ENCODE measurements at regions not wholly inside any gene's neighbourhood (a gene's known extent, or its start where the extent isn't known, plus 50 kb on each side); places are given as distances from the start of the nearest gene placed in this dataset.

DNA sequence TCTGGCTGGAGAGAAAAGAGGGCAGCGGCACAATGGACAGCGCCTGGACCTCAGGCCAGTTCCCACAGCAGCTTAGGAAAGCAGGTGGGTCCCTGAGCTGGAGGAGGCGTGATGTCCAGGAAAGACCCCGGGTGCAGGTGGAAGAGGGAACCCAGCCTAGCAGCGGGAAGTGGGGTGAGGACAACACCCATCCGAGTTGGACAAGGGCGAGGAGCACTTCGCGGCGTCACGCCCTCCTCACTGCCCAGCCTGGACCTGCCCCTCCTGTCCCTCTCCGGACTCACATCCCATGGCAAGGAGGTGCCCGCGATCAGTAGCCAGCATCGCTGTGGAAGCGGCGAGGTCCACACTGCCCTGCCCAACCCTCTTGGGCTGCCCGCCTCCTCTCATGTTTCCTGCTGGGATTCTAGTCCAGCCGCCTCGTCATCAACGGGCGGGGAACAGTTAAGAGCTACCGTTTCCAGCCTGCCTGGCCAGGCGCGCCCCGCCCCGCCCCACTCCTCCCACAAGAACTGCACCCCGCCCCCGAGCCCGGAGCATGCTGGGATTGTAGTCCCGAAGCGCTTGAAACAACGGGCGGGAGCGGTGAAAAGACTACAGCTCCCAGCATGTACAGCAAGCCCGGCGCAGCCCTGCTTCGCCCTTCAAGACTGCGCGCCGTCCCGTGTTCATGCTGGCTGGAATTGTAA is 930.6 kb upstream of the ZNF722 start (continued):
- TF ChIP-seq AFF1 (IDR thresholded peaks at IDR 0.05; ENCODE audit: low read depth in 1 of 2, partially characterized antibody in 2 of 2) (peak in 1 of 2 experiments; percentile 92), HNRNPK (IDR thresholded peaks at IDR 0.05; ENCODE audit: low read depth, low read length, poor library complexity, severe bottlenecking) (no peak), PHB (CRISPR knock-in tag; IDR thresholded peaks at IDR 0.05) (no peak), GABPA (tag; conservative IDR thresholded peaks at IDR 0.05; ENCODE audit: low read depth) (no peak), ZSCAN29 (IDR thresholded peaks at IDR 0.05) (no peak), ZNF277 (CRISPR knock-in tag; IDR thresholded peaks at IDR 0.05; ENCODE audit: borderline replicate concordance) (no peak), ZNF224 (CRISPR knock-in tag; IDR thresholded peaks at IDR 0.05) (no peak), GATAD2A (IDR thresholded peaks at IDR 0.05) (no peak), EZH2 (IDR thresholded peaks at IDR 0.05; ENCODE audit: borderline replicate concordance, low read depth, low read length) (no peak), ZSCAN32 (CRISPR knock-in tag; IDR thresholded peaks at IDR 0.05) (no peak), CCNT2 (IDR thresholded peaks at IDR 0.05; ENCODE audit: borderline replicate concordance, extremely low read depth, insufficient read length, low read depth, low read length) (no peak), ZNF143 (CRISPR knock-in tag; IDR thresholded peaks at IDR 0.05) (peak; percentile 68), RFX1 (IDR thresholded peaks at IDR 0.05) (no peak), HNRNPLL (IDR thresholded peaks at IDR 0.05; ENCODE audit: low read depth, low read length, poor library complexity, severe bottlenecking) (no peak), SIX5 (IDR thresholded peaks at IDR 0.05; ENCODE audit: borderline replicate concordance in 1 of 2, insufficient read depth in 1 of 2, low read depth in 1 of 2, low read length in 2 of 2) (peak; percentile 26 to 28; a peak in 2 of 4 replicates)
- TF ChIP-seq, protein P1, sequence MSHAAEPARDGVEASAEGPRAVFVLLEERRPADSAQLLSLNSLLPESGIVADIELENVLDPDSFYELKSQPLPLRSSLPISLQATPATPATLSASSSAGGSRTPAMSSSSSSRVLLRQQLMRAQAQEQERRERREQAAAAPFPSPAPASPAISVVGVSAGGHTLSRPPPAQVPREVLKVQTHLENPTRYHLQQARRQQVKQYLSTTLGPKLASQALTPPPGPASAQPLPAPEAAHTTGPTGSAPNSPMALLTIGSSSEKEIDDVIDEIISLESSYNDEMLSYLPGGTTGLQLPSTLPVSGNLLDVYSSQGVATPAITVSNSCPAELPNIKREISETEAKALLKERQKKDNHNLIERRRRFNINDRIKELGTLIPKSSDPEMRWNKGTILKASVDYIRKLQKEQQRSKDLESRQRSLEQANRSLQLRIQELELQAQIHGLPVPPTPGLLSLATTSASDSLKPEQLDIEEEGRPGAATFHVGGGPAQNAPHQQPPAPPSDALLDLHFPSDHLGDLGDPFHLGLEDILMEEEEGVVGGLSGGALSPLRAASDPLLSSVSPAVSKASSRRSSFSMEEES (CRISPR knock-in tag; IDR thresholded peaks at IDR 0.05) = no peak
